Chondrocyte (in vitro differentiated cells): ENCODE measurements at regions not wholly inside any gene's neighbourhood (a gene's known extent, or its start where the extent isn't known, plus 50 kb on each side); places are given as distances from the start of the nearest gene placed in this dataset.

ENCODE experiments used
- DNase-seq: peaks from one replicate; pipeline ENCODE4 v3.0.0; 2021; ENCODE audit warnings: mixed read lengths, low spot score
- H3K27ac Mint-ChIP-seq: one replicate; pipeline ENCODE4 v1.8.0; 2021; ENCODE audit warnings: mild to moderate bottlenecking, moderate library complexity, mixed read lengths; ENCODE audit not compliant: unreplicated experiment
- H3K27me3 Mint-ChIP-seq: 2 replicates; pipeline ENCODE4 v1.8.0; 2021; ENCODE audit warnings: low read depth, mixed read lengths
- H3K36me3 Mint-ChIP-seq: 2 replicates; pipeline ENCODE4 v1.8.0; 2021; ENCODE audit warnings: low read depth, mixed read lengths
- H3K4me1 Mint-ChIP-seq: 2 replicates; pipeline ENCODE4 v1.8.0; 2021; ENCODE audit warnings: low read depth, mild to moderate bottlenecking, mixed read lengths
- H3K4me3 Mint-ChIP-seq: one replicate; pipeline ENCODE4 v1.8.0; 2021; ENCODE audit warnings: mild to moderate bottlenecking, moderate library complexity, mixed read lengths; ENCODE audit not compliant: unreplicated experiment
- H3K9me3 Mint-ChIP-seq: 2 replicates; pipeline ENCODE4 v1.8.0; 2021; ENCODE audit warnings: low read depth, mixed read lengths
- TF ChIP-seq, protein P1 (sequence below): fragments of 200-600 bp; sonication (generic); IDR thresholded peaks from 2 replicates; pipeline ENCODE4 v1.5.0; 2021; ENCODE audit warnings: antibody characterized with exemption, mild to moderate bottlenecking, moderate library complexity

DNA sequence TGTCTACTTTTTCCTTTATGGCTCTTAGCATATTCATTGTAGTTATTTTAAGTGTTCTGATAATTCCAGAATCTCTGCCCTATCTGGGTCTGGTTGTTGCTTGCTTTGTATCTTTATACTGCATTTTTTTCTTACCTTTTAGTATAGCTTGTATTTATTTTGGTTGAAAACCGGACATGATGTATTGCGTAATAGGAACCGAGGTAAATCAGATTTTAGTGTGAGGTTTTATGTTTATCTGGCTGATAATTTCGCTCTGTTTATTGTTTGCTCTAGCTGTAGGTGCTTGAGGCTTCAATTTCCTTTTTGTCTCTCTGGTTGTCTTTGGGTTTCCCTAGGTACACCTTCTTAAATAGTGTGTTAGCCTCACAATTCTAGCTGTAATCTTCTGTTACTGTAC, 263.8 kb upstream of the LCORL start:
- Mint-ChIP-seq H3K36me3 (no peaks in the 10 kb centered on the region), H3K9me3 (peaks cover 24% of the 10 kb centered on the region), H3K4me1 (no peaks in the 10 kb centered on the region), H3K27ac (no peak overlapping the region), H3K27me3 (no peaks in the 10 kb centered on the region), H3K4me3 (no peak overlapping the region)
- TF ChIP-seq, protein P1, sequence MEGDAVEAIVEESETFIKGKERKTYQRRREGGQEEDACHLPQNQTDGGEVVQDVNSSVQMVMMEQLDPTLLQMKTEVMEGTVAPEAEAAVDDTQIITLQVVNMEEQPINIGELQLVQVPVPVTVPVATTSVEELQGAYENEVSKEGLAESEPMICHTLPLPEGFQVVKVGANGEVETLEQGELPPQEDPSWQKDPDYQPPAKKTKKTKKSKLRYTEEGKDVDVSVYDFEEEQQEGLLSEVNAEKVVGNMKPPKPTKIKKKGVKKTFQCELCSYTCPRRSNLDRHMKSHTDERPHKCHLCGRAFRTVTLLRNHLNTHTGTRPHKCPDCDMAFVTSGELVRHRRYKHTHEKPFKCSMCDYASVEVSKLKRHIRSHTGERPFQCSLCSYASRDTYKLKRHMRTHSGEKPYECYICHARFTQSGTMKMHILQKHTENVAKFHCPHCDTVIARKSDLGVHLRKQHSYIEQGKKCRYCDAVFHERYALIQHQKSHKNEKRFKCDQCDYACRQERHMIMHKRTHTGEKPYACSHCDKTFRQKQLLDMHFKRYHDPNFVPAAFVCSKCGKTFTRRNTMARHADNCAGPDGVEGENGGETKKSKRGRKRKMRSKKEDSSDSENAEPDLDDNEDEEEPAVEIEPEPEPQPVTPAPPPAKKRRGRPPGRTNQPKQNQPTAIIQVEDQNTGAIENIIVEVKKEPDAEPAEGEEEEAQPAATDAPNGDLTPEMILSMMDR, result no peak
- DNase-seq, result no peak

DNA sequence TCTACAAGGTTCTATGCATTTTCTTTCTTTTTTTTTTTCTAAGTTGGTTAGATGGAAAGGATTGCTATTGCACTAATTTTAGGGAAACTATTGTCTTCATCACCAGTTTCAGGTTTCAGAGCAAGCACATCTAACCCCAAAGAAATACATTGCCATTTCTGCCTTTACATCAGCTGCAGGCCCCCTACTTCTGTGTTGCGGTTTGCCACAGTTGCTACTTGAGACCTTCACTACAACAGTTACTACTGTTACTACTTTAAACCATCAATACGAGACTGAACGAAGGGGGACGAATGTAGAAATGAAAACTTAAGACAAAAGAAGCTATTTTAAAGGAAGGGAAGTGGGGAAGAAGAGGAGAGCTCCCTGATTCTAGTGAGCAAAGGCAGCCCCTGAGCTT, 256.7 kb upstream of the LCORL start:
- TF ChIP-seq, protein P1, result no peak
- no peaks in the 10 kb centered on the region for H3K36me3 Mint-ChIP-seq
- H3K4me1 Mint-ChIP-seq, result no peaks in the 10 kb centered on the region
- no peak overlapping the region for H3K4me3 Mint-ChIP-seq
- no peak for DNase-seq
- H3K9me3 Mint-ChIP-seq, result peaks cover 9% of the 10 kb centered on the region
- no peak overlapping the region for H3K27ac Mint-ChIP-seq
- no peaks in the 10 kb centered on the region for H3K27me3 Mint-ChIP-seq

DNA sequence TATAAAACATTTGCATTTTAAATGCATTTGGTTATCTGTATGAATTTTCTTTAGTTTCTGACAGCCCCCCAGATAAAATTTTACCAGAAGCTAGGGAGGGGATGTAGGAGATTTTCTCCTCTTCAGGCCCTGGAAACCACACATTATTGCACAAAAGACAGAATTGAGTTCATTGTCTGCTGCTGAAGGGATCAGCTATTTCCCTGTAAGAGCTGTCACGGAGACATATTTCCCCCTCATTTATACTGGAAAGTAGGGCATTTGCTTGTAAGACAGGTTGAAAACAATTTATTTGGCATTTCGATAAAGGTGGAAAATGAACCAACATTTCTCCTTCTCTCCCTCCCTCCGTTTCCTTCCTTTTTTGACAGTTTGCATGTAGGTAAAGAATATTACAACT, 241.3 kb upstream of the LCORL start:
- no peaks in the 10 kb centered on the region for H3K27me3 Mint-ChIP-seq
- no peak for DNase-seq
- H3K9me3 Mint-ChIP-seq, result peaks cover 26% of the 10 kb centered on the region
- H3K4me1 Mint-ChIP-seq, result no peaks in the 10 kb centered on the region
- no peaks in the 10 kb centered on the region for H3K36me3 Mint-ChIP-seq
- no peak overlapping the region for H3K27ac Mint-ChIP-seq
- H3K4me3 Mint-ChIP-seq, result no peak overlapping the region
- TF ChIP-seq, protein P1, result no peak

DNA sequence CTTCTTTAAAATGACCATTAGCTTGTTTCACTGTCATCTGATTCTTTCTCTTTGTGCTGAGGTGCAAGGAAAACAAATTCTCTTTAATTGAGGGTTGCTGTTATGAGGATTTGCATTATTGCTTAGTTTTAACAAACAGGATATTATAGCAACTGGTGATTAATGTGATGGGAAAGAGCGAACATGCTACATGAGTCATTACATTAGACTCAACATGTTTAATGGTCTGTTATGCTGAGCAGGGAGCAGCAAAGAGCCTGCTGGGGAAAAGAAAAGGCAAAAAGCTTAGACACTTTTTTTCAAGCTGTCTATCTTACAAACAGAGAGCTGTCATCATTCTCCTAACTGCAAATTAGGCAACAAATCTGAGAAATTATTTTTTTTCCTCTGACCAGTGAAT, 230.5 kb upstream of the LCORL start:
- Mint-ChIP-seq H3K27ac (no peak overlapping the region), H3K27me3 (no peaks in the 10 kb centered on the region), H3K9me3 (peaks cover 12% of the 10 kb centered on the region), H3K36me3 (no peaks in the 10 kb centered on the region), H3K4me3 (no peak overlapping the region), H3K4me1 (no peaks in the 10 kb centered on the region)
- TF ChIP-seq, protein P1, result no peak
- no peak for DNase-seq

DNA sequence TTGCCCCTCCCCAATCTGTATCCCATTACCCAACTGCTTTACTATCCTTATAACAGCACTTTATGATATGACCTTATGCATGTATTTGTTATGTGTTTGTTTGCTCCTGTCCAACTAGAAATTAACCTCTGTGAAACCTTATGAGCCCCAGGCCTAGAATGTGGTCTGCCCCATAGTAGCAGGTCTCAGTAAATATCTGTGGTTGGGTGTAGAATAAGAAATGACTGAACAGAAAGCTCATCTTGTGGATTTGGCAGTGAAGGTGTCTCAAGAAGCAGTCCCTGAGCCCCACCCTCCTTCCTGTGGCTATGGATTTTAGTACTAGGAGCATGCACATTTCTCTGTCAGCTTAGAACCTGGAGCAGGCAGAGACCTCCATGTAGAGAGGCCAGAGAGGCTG, 229.0 kb upstream of the LCORL start:
- Mint-ChIP-seq H3K9me3 (peaks cover 3% of the 10 kb centered on the region), H3K4me3 (no peak overlapping the region), H3K4me1 (no peaks in the 10 kb centered on the region), H3K27me3 (no peaks in the 10 kb centered on the region), H3K36me3 (no peaks in the 10 kb centered on the region), H3K27ac (no peak overlapping the region)
- DNase-seq, result no peak
- TF ChIP-seq, protein P1, result no peak
